AG09309 (cell line): ENCODE measurements at regions not wholly inside any gene's neighbourhood (a gene's known extent, or its start where the extent isn't known, plus 50 kb on each side); places are given as distances from the start of the nearest gene placed in this dataset.

ENCODE experiments used
- DNase-seq: peaks from one replicate; pipeline ENCODE4 v3.0.0-alpha.2; 2010; ENCODE audit warnings: low read depth
- H3K4me3 ChIP-seq: 2 replicates; pipeline ENCODE4 v1.5.1; 2011; ENCODE audit warnings: mild to moderate bottlenecking, low read depth, low read length, moderate library complexity; ENCODE audit not compliant: control insufficient read depth
- CTCF ChIP-seq: IDR thresholded peaks from 2 replicates; pipeline ENCODE4 v1.5.1; 2011; ENCODE audit warnings: mild to moderate bottlenecking, low read depth, low read length, inconsistent platforms; ENCODE audit not compliant: insufficient read depth, control insufficient read depth; ENCODE audit errors: missing control alignments

- TF ChIP-seq CTCF, result no peak
Observed at GRCh38 chr5:17690473-17690872, 56.2 kb downstream of the TAF11L14 start.

GRCh38 chr5:17691762-17692161 lies 57.5 kb downstream of the TAF11L14 start:
- no peak for DNase-seq
- TF ChIP-seq CTCF, result no peak
- no peak overlapping the region for H3K4me3 ChIP-seq

More at GRCh38 chr5:17690473-17690872, 56.2 kb downstream of the TAF11L14 start:
- DNase-seq, result no peak
- no peak overlapping the region for H3K4me3 ChIP-seq

- DNase-seq, result no peak
- H3K4me3 ChIP-seq, result no peak overlapping the region
- no peak for TF ChIP-seq CTCF
Observed at GRCh38 chr5:17694371-17694770, 60.1 kb downstream of the TAF11L14 start.

GRCh38 chr5:17694914-17695313 lies 60.7 kb downstream of the TAF11L14 start:
- no peak for TF ChIP-seq CTCF
- H3K4me3 ChIP-seq, result no peak overlapping the region
- DNase-seq, result no peak

GRCh38 chr5:17696627-17697026 lies 62.4 kb downstream of the TAF11L14 start:
- no peak for DNase-seq
- TF ChIP-seq CTCF, result no peak
- no peak overlapping the region for H3K4me3 ChIP-seq

- DNase-seq, result no peak
- no peak for TF ChIP-seq CTCF
- H3K4me3 ChIP-seq, result no peak overlapping the region
Observed at GRCh38 chr5:17697671-17698070, 63.4 kb downstream of the TAF11L14 start.
